ENCODE measurements at regions not wholly inside any gene's neighbourhood (a gene's known extent, or its start where the extent isn't known, plus 50 kb on each side); places are given as distances from the start of the nearest gene placed in this dataset.

GRCh38 chr13:106176117-106176516 lies 359.3 kb downstream of the EFNB2 start:
- no peak for TF ChIP-seq POLR2AphosphoS5 (IDR thresholded peaks at IDR 0.05)
- no peak for TF ChIP-seq CTCF (IDR thresholded peaks at IDR 0.05)
- no peak for TF ChIP-seq POLR2A (IDR thresholded peaks at IDR 0.05; ENCODE audit: low read depth)

Data from esophagus muscularis mucosa (tissue), 3 donors.